GM23248 (cell line): ENCODE measurements at regions not wholly inside any gene's neighbourhood (a gene's known extent, or its start where the extent isn't known, plus 50 kb on each side); places are given as distances from the start of the nearest gene placed in this dataset.

Experiments
- EZH2 ChIP-seq: fragments of 200-600 bp; sonication (generic); IDR thresholded peaks from 2 replicates; pipeline ENCODE4 v1.6.1; 2018; ENCODE audit warnings: antibody characterized with exemption, mild to moderate bottlenecking; ENCODE audit not compliant: insufficient read depth, poor library complexity, severe bottlenecking
- EZH2phosphoT487 ChIP-seq: fragments of 200-600 bp; sonication (generic); IDR thresholded peaks from 2 replicates; pipeline ENCODE4 v1.6.1; 2018; ENCODE audit warnings: antibody characterized with exemption, moderate library complexity, mild to moderate bottlenecking, low read depth; ENCODE audit not compliant: insufficient read depth

DNA sequence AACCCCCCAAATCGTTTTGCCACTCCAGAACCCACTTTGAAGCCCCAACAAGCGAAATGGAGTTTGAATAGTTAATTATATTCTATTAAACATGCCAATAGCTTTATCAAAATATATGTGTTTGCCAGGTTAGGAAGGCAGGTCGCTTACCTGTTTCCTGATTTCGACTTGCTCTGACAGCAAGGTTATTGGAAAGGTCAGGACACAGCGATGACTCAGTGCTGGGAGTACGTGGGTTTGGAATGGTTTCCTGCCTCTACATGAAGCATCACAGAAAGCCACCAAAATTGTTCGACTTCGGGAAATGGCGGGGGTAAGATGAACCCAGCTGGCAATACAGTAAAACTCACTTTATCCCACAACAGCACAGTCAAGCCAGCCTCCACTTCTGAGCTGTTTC lies 135.6 kb upstream of the ABI3BP start:
- TF ChIP-seq EZH2phosphoT487 = no peak
- TF ChIP-seq EZH2 = no peak
